ENCODE measurements at regions not wholly inside any gene's neighbourhood (a gene's known extent, or its start where the extent isn't known, plus 50 kb on each side); places are given as distances from the start of the nearest gene placed in this dataset.

GRCh38 chr3:76321614-76322013, 536.3 kb upstream of the ZNF717 start:
- no peak for DNase-seq (ENCODE audit: low read depth)

- DNase-seq (ENCODE audit: low read depth) = no peak
These were observed 538.8 kb upstream of the ZNF717 start for GRCh38 chr3:76324101-76324500.

GRCh38 chr3:76345878-76346277, 560.5 kb upstream of the ZNF717 start:
- no peak for DNase-seq (ENCODE audit: low read depth)

- DNase-seq (ENCODE audit: low read depth) = no peak
These were observed 561.3 kb upstream of the ZNF717 start for GRCh38 chr3:76346690-76347089.

- DNase-seq (ENCODE audit: low read depth) = no peak
These were observed 564.5 kb upstream of the ZNF717 start for GRCh38 chr3:76349715-76350480.

GRCh38 chr3:76352051-76352450, 566.7 kb upstream of the ZNF717 start:
- DNase-seq (ENCODE audit: low read depth) = no peak

- DNase-seq (ENCODE audit: low read depth) = no peak
These were observed 567.3 kb upstream of the ZNF717 start for GRCh38 chr3:76352511-76353284.

- DNase-seq (ENCODE audit: low read depth) = no peak
These were observed 568.3 kb upstream of the ZNF717 start for GRCh38 chr3:76353683-76354082.

GRCh38 chr3:76361010-76361409, 575.7 kb upstream of the ZNF717 start:
- no peak for DNase-seq (ENCODE audit: low read depth)

GRCh38 chr3:76362643-76363042, 577.3 kb upstream of the ZNF717 start:
- no peak for DNase-seq (ENCODE audit: low read depth)

GRCh38 chr3:76365275-76365674, 579.9 kb upstream of the ZNF717 start:
- no peak for DNase-seq (ENCODE audit: low read depth)

GRCh38 chr3:76367281-76367680, 581.9 kb upstream of the ZNF717 start:
- no peak for DNase-seq (ENCODE audit: low read depth)

GRCh38 chr3:76369170-76369569, 583.8 kb upstream of the ZNF717 start:
- DNase-seq (ENCODE audit: low read depth) = peak; percentile 16

- DNase-seq (ENCODE audit: low read depth) = no peak
These were observed 585.6 kb upstream of the ZNF717 start for GRCh38 chr3:76370749-76371520.

- DNase-seq (ENCODE audit: low read depth) = no peak
These were observed 587.1 kb upstream of the ZNF717 start for GRCh38 chr3:76372497-76372896.

GRCh38 chr3:76377074-76377473, 591.7 kb upstream of the ZNF717 start:
- DNase-seq (ENCODE audit: low read depth) = no peak

- no peak for DNase-seq (ENCODE audit: low read depth)
These were observed 593.4 kb upstream of the ZNF717 start for GRCh38 chr3:76378789-76379188.

GRCh38 chr3:76383781-76384180, 598.4 kb upstream of the ZNF717 start:
- peak; percentile 9 for DNase-seq (ENCODE audit: low read depth)

- DNase-seq (ENCODE audit: low read depth) = no peak
These were observed 601.7 kb upstream of the ZNF717 start for GRCh38 chr3:76387000-76387399.

- DNase-seq (ENCODE audit: low read depth) = no peak
These were observed 614.8 kb upstream of the ZNF717 start for GRCh38 chr3:76400141-76400540.

- no peak for DNase-seq (ENCODE audit: low read depth)
These were observed 617.6 kb upstream of the ZNF717 start for GRCh38 chr3:76402926-76403325.

- DNase-seq (ENCODE audit: low read depth) = no peak
These were observed 618.2 kb upstream of the ZNF717 start for GRCh38 chr3:76403556-76403955.

Measured in myocyte (in vitro differentiated cells).